GM18868 (cell line): ENCODE measurements at regions not wholly inside any gene's neighbourhood (a gene's known extent, or its start where the extent isn't known, plus 50 kb on each side); places are given as distances from the start of the nearest gene placed in this dataset.
A peak's percentile ranks its signal among the peaks of the same experiment; 100 is the strongest.

Source experiments
- ATAC-seq: cut with Tn5 transposase; IDR thresholded peaks from one replicate; pipeline ENCODE4 v1.9.1; 2021; ENCODE audit warnings: mild to moderate bottlenecking, moderate library complexity; ENCODE audit not compliant: unreplicated experiment

DNA sequence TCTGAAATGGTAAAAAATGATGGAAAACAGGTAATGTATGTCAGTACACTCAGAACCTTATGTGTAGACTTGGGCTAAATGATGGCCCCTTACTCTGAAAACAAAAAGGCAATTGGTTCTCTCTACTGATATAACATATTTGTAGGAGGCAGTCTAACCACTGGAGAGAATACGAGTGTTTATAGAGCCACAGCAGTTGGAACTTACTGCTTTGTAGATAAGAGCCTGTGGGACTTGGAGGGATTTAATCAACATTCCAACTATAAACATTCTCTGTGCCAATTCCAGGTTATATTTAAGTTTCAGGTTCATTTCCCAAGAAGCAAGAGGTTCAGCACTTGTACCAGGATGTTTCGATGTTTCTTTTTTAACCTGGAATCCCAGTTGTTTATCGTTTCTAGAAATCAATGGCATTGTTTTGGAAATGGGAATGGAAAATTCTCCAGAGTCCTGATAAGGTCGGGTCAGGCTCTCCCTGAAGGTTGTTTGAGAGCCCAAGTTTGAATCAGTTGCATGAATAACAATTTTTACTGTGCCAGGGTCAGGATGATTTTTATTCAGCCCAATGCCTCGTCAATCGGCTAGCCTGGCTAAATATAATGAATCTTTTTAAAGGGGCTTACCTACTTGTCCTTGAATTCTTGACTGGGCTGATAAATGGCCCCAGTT is 278.4 kb upstream of the FAM98A start:
- no peak for ATAC-seq

DNA sequence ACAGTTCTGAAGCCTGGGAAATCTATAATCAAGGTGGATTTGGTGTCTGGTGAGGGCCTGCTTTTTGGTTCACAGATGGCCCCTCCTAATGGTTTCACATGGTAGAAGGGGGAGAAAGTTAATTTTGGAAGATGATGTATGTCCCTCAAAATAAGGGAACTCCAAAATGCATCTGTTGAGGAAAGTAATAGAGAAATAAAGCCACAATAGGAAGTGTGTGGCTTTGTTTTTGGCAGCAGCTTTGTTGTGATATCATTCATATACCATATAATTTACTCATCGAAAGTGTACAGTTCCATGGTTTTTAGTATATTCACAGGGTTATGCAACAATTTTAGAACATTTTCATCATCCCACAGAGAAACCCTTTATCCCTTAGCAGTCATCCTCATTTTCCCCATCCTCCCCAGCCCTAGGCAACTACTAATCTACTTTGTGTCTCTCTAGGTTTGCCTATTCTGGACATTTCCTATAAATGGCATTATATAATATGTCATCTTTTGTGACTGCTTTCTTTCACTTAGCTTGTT is 274.0 kb upstream of the FAM98A start:
- no peak for ATAC-seq

DNA sequence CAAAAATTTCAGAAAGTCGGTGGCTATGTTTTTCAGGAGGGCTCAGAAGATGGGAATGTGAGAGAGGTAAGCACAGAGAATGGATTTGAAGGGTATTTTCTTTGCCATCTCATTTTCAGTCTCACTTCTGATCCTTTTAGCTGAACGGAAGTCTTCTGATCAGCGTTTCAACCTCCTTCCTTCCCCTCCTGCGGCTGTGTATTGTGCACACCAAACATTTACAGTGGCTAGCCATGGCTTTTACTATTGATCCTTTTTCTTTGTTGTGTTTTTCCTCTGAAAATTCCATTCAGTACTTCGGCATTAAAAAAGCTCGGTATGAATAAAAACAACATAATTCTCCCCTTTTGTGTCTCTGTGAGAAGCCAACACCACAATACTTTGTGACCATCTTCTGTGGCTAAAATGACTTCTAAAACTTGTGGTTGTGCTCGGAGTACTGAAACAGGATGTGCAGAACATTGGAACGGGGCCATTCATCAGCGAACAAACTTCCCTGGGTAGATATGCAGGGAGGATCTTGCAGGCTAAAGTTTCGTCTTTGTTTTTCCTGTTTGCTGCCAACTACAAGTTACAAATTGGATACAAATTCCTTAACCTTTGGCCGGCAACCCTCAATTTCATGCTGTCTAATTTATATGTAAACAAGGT is 260.8 kb upstream of the FAM98A start:
- peak; percentile 67 for ATAC-seq

- ATAC-seq, result peak; percentile 27
Measured at GRCh38 chr2:33859176-33859575, 260.1 kb upstream of the FAM98A start.

- ATAC-seq, result no peak
Measured at GRCh38 chr2:33848486-33848885, 249.4 kb upstream of the FAM98A start.

GRCh38 chr2:33839791-33840190 is 240.7 kb upstream of the FAM98A start:
- no peak for ATAC-seq

- ATAC-seq, result no peak
Measured at GRCh38 chr2:33836628-33837027, 237.5 kb upstream of the FAM98A start.

DNA sequence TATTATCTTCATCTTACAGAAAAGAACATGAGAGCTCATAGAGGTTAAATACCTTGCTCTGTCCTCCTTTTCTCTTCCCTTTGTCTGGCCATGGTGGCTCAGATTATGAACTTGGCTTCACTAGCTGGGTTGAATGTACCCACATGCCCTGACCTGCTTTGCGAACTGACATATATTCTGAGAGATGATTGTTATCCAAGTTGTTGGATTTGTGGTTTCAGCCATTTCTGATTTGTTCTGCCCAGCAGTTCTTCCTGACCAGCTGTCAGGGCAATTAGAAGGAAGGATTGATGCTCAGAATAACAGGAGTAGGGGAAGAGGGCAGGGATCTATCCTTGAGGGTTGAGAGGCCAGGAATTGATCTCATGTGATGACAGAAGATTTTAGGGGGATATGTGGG is 236.8 kb upstream of the FAM98A start:
- no peak for ATAC-seq

- ATAC-seq, result no peak
Measured at GRCh38 chr2:33822964-33823363, 223.9 kb upstream of the FAM98A start.

DNA sequence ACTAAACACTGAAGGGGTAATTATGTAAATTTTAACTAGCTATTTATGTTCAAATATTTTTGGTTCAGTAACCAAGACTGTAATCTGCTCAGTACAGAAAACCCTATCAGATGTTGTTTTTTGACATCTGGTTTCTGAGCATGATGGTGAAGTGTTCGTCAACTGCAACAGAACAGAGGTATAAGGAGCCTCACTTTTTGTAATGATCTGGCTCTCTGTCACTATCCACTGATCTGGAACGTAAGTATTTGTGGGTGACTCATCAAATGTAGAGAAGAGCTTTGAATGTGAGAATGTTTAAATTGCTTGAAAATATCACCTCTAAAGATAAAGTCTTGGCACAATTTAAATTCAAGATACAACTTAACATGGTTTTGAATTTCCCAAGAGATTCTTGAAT is 213.6 kb upstream of the FAM98A start:
- ATAC-seq, result peak; percentile 89

- ATAC-seq, result no peak
Measured at GRCh38 chr2:33810046-33810835, 211.1 kb upstream of the FAM98A start.

DNA sequence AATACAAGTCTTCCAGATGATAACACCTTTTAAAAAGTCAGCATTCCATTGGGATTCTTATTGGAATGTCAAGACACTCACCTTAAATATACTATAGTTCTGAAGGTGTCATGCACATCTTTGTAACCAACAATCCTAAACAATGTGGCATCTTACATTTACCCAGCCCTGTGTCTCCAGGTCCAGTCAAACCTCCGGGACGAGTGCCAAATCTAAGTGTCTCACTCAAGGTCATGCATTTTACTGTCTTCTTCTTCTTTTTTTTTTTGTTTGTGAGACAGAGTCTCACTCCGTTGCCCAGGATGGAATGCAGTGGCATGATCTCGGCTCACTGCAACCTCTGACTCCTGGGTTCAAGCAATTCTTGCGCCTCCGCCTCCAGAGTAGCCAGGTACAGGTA is 206.9 kb upstream of the FAM98A start:
- no peak for ATAC-seq

DNA sequence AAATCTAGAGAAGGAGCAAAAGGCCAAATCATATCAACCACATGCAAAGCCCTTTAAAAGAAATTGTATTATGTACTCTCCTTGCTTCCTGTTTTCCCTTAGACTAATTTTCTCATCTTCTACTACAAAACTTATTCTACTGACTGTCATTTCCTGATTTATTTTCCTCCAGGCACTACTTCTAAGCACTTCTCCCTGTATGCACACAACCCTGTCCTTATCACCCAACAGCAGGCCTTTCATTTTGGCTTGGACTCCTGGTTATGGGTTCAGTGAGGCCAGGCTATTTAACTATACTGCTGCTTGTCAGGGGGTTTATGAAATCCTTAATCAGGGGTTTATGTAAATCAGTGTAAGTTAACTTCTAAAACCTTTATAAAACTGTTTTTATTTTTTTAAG is 205.1 kb upstream of the FAM98A start:
- no peak for ATAC-seq

DNA sequence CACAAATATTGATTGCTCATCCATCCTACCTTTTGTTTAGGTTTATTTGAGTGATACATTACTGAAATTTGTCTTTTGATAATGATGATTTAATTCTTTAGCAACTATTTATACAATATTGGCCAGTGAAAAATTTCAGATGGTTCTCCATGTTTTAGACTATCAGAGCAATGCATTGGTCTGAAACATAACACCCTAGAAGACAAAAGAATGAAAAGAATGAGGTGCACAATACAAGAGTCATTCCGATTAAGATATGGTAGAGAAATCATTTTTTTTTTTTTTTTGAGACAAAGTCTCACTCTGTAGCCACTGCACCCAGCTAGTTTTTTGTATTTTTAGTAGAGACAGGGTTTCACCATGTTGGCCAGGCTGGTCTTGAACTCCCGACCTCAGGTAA is 197.4 kb upstream of the FAM98A start:
- no peak for ATAC-seq

DNA sequence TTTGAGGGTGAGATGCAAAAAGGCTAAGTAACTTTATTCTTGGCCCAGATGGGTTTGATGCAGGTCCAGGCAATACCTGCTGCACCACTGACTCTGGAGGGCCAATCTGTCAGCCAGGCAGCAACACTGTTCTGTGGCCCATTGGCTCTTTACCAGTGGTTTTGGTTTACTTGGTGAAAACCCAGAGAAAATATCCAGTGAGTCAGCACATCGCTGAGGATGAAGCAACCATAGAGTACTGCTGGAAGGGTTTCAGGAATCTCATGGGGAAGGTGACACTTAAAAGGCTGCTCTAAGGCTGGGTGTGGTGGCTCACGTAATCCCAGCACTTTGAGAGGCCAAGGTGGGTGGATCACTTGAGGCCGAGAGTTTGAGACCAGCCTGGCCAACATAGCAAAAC is 192.5 kb upstream of the FAM98A start:
- ATAC-seq, result no peak

- ATAC-seq, result no peak
Measured at GRCh38 chr2:33788044-33788443, 188.9 kb upstream of the FAM98A start.

GRCh38 chr2:33786881-33787280 is 187.8 kb upstream of the FAM98A start:
- no peak for ATAC-seq

DNA sequence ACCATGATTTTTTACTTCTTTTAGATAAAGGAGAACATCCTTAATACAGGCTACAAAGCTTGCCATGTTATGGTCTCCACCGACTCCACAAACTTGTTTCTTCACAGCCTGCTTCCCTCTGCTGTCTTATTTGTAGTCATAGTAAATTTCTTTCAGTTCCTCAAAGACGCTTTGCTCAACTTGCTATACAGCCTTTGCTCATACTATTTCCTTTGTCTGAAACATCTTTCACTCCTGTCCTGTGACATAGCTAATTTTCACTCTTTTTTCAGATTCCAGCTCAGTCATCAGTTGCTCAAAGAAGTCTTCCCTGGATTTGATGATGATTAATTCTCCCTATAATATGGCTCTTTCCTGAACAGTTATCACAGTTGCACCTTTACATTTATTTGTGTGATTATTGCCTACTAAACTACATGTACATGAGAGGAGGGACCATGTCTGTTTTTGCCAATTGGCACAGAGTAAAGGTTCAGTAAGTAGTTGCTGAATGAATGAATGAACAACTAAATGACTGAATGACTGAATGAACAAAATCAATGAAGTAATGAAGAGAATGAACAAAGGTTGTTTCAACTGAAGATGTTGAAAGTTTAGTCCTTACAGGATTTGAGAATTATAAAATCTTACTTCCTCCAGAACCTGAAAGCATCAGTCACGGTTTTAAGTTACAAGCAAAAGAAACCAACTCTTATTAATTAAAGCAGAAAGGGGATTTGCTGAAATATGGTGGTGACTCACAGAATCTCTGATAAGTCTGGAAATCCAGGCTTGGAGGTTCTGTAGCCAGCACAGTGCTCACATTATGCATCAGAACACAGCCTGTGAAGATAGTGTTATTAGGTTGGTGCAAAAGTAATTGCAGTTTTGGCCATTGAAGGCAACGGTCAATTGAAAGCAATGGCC is 186.4 kb upstream of the FAM98A start:
- ATAC-seq, result peak; percentile 95

GRCh38 chr2:33784488-33784887 is 185.4 kb upstream of the FAM98A start:
- peak; percentile 3 for ATAC-seq

GRCh38 chr2:33782395-33783230 is 183.5 kb upstream of the FAM98A start:
- ATAC-seq, result no peak
